H1 (cell line): ENCODE measurements at regions not wholly inside any gene's neighbourhood (a gene's known extent, or its start where the extent isn't known, plus 50 kb on each side); places are given as distances from the start of the nearest gene placed in this dataset.

ENCODE experiments used
- CTCF ChIA-PET: fragments of 300-600 bp; sonication (Branson Sonifier 250); formaldehyde crosslinking; loops from one replicate; lab custom pipeline; 2021; ENCODE audit not compliant: partially characterized antibody; lab: Charles Lee
- POLR2A ChIA-PET: fragments of 300-600 bp; sonication (Branson Sonifier 250); formaldehyde crosslinking; loops from one replicate; lab custom pipeline; 2021; ENCODE audit warnings: inconsistent platforms; ENCODE audit not compliant: partially characterized antibody; lab: Charles Lee
- DNase-seq, 2 experiments: peaks; one replicate each; pipeline versions ENCODE4 v3.0.0 to v3.0.0-alpha.2; 2010 to 2022; ENCODE audit warnings: low spot score in 2 of 2, low read depth in 1 of 2, mixed read lengths in 1 of 2
- FAIRE-seq: peaks from 2 replicates; lab custom pipeline; 2011; peaks lifted over from hg19 to GRCh38; lab: Jason Lieb, UNC
- H2AFZ ChIP-seq: 2 replicates; pipeline ENCODE4 v1.8.1; 2012; ENCODE audit warnings: low read length, inconsistent platforms
- H2AK5ac ChIP-seq: 2 replicates; pipeline ENCODE4 v1.6.1; 2013; ENCODE audit warnings: low read depth, low read length
- H2BK120ac ChIP-seq: replicated peaks from 2 replicates; pipeline ENCODE3; 2013; ENCODE audit warnings: low read depth, low read length, inconsistent platforms
- H2BK12ac ChIP-seq: 2 replicates; pipeline ENCODE4 v1.6.1; 2013; ENCODE audit warnings: low read depth, low read length
- H2BK15ac ChIP-seq: 2 replicates; pipeline ENCODE4 v1.6.1; 2013; ENCODE audit warnings: low read length
- H2BK20ac ChIP-seq: 2 replicates; pipeline ENCODE4 v1.6.1; 2013; ENCODE audit warnings: low read length
- H2BK5ac ChIP-seq: 2 replicates; pipeline ENCODE4 v1.6.1; 2013; ENCODE audit warnings: low read depth, low read length
- H3K14ac ChIP-seq: 2 replicates; pipeline ENCODE4 v1.6.1; 2013; ENCODE audit warnings: inconsistent platforms; ENCODE audit not compliant: insufficient read length
- H3K18ac ChIP-seq: 2 replicates; pipeline ENCODE4 v1.6.1; 2013; ENCODE audit warnings: low read length; ENCODE audit errors: extremely low read depth
- H3K23ac ChIP-seq: 2 replicates; pipeline ENCODE4 v1.6.1; 2013; ENCODE audit warnings: inconsistent platforms; ENCODE audit not compliant: insufficient read length
- H3K23me2 ChIP-seq: 2 replicates; pipeline ENCODE4 v1.6.1; 2013; ENCODE audit warnings: low read depth, low read length
- H3K27ac ChIP-seq: 2 replicates; pipeline ENCODE4 v1.6.1; 2011; ENCODE audit warnings: low read depth, low read length, inconsistent platforms
- H3K27me3 ChIP-seq, 4 experiments: replicated peaks in 1 of 4; 1 replicate in 1 of 4; 2 replicates in 3 of 4; pipeline versions ENCODE4 v1.6.1 to v1.8.1; 2011 to 2013; ENCODE audit warnings: low read length in 3 of 4, mild to moderate bottlenecking in 3 of 4, inconsistent platforms in 2 of 4, mixed read lengths in 2 of 4, moderate library complexity in 1 of 4; ENCODE audit not compliant: control insufficient read depth in 3 of 4, insufficient read depth in 3 of 4; ENCODE audit errors: extremely low read depth in 1 of 4
- H3K36me3 ChIP-seq, 4 experiments: 2 replicates each; pipeline versions ENCODE4 v1.6.1 to v1.8.1; 2011 to 2013; ENCODE audit warnings: mild to moderate bottlenecking in 4 of 4, low read length in 3 of 4, moderate library complexity in 2 of 4, control low read depth in 1 of 4, inconsistent platforms in 1 of 4; ENCODE audit not compliant: insufficient read depth in 4 of 4, control insufficient read depth in 2 of 4
- H3K4ac ChIP-seq: replicated peaks from 2 replicates; pipeline ENCODE3; 2013; ENCODE audit warnings: low read length, low read depth, mixed read lengths, inconsistent platforms; ENCODE audit not compliant: insufficient read length
- H3K4me1 ChIP-seq, 4 experiments: replicated peaks in 1 of 4; 1 replicate in 1 of 4; 2 replicates in 3 of 4; pipeline versions ENCODE4 v1.6.1 to v1.8.1; 2011 to 2013; ENCODE audit warnings: low read length in 3 of 4, inconsistent platforms in 2 of 4, mixed read lengths in 1 of 4; ENCODE audit not compliant: insufficient read depth in 4 of 4, control insufficient read depth in 3 of 4
- H3K4me2 ChIP-seq, 2 experiments: 2 replicates each; pipeline versions ENCODE4 v1.6.1 to v1.8.1; 2011 to 2013; ENCODE audit warnings: low read depth in 2 of 2, low read length in 2 of 2, control low read depth in 1 of 2, inconsistent platforms in 1 of 2, mild to moderate bottlenecking in 1 of 2; ENCODE audit not compliant: insufficient read depth in 1 of 2
- H3K4me3 ChIP-seq, 4 experiments: fragments of 200-600, 300-600 bp in 1 of 4; sonication (generic), shearing (Covaris generic), sonication (Bioruptor Twin) in 1 of 4; 2 replicates each; pipeline versions ENCODE4 v1.5.1 to v1.8.1; 2011 to 2016; ENCODE audit warnings: low read length in 4 of 4, low read depth in 3 of 4, control low read depth in 2 of 4, inconsistent platforms in 2 of 4, mild to moderate bottlenecking in 2 of 4, mixed read lengths in 1 of 4, moderate library complexity in 1 of 4; ENCODE audit not compliant: insufficient read depth in 2 of 4; ENCODE audit errors: extremely low read depth in 1 of 4
- H3K56ac ChIP-seq: replicated peaks from 2 replicates; pipeline ENCODE3; 2013; ENCODE audit warnings: low read depth, mild to moderate bottlenecking, mixed read lengths, low read length, inconsistent platforms; ENCODE audit not compliant: insufficient read length
- H3K79me1 ChIP-seq: 2 replicates; pipeline ENCODE4 v1.6.1; 2013; ENCODE audit warnings: low read depth, low read length, control low read depth
- H3K79me2 ChIP-seq, 2 experiments: 2 replicates each; pipeline versions ENCODE4 v1.6.1 to v1.8.1; 2012 to 2013; ENCODE audit warnings: low read length in 2 of 2, mild to moderate bottlenecking in 2 of 2, inconsistent platforms in 1 of 2; ENCODE audit not compliant: insufficient read depth in 2 of 2, control insufficient read depth in 1 of 2
- H3K9ac ChIP-seq, 4 experiments: replicated peaks in 1 of 4; 1 replicate in 1 of 4; 2 replicates in 3 of 4; pipeline versions ENCODE4 v1.6.1 to v1.8.1; 2011 to 2013; ENCODE audit warnings: low read depth in 3 of 4, low read length in 3 of 4, control low read depth in 2 of 4, mild to moderate bottlenecking in 2 of 4, moderate library complexity in 2 of 4, inconsistent platforms in 1 of 4; ENCODE audit errors: extremely low read depth in 1 of 4
- H3K9me3 ChIP-seq, 2 experiments: 2 replicates each; pipeline versions ENCODE4 v1.6.1 to v1.8.1; 2012 to 2013; ENCODE audit warnings: mild to moderate bottlenecking in 2 of 2, moderate library complexity in 2 of 2, control low read depth in 1 of 2, inconsistent platforms in 1 of 2, low read depth in 1 of 2, low read length in 1 of 2, mixed read lengths in 1 of 2; ENCODE audit not compliant: insufficient read depth in 2 of 2
- H4K20me1 ChIP-seq, 2 experiments: replicated peaks in 1 of 2; 2 replicates each; pipeline versions ENCODE3 to v1.8.1; 2011 to 2013; ENCODE audit warnings: inconsistent platforms in 2 of 2, low read length in 2 of 2, mild to moderate bottlenecking in 1 of 2; ENCODE audit not compliant: insufficient read depth in 2 of 2, control insufficient read depth in 1 of 2
- H4K5ac ChIP-seq: 2 replicates; pipeline ENCODE4 v1.6.1; 2013; ENCODE audit warnings: low read length, low read depth, mixed read lengths, inconsistent platforms; ENCODE audit not compliant: insufficient read length
- H4K8ac ChIP-seq: 2 replicates; pipeline ENCODE4 v1.8.0; 2013; ENCODE audit warnings: mild to moderate bottlenecking, moderate library complexity, low read length, inconsistent platforms; ENCODE audit not compliant: insufficient read depth; ENCODE audit errors: extremely low read depth
- H4K91ac ChIP-seq: replicated peaks from 2 replicates; pipeline ENCODE3; 2013; ENCODE audit warnings: low read length, mixed read lengths, inconsistent platforms; ENCODE audit not compliant: insufficient read length
- ASH2L ChIP-seq: fragments of 200-600, 300-600 bp; sonication (generic); IDR thresholded peaks from one replicate; pipeline ENCODE4 v1.7.1; 2017; ENCODE audit warnings: low read length
- BCL11A ChIP-seq, 2 experiments: IDR thresholded peaks; one replicate each; pipeline ENCODE4 v1.6.1; 2011; ENCODE audit warnings: low read depth in 2 of 2, low read length in 2 of 2, mild to moderate bottlenecking in 2 of 2
- CTCF ChIP-seq, 3 experiments: IDR thresholded peaks; 1 replicate in 2 of 3; 2 replicates in 1 of 3; pipeline versions ENCODE4 v1.5.1 to v1.6.1; 2011; ENCODE audit warnings: low read length in 3 of 3, mild to moderate bottlenecking in 3 of 3, inconsistent platforms in 2 of 3, low read depth in 1 of 3, moderate library complexity in 1 of 3; ENCODE audit not compliant: insufficient read depth in 1 of 3; ENCODE audit errors: control extremely low read depth in 1 of 3
- KDM4A ChIP-seq: IDR thresholded peaks from one replicate; pipeline ENCODE4 v1.7.1; 2012; ENCODE audit warnings: low read depth, mild to moderate bottlenecking, moderate library complexity, low read length, inconsistent platforms; ENCODE audit not compliant: severe bottlenecking
- POLR2AphosphoS5 ChIP-seq: IDR thresholded peaks from 2 replicates; pipeline ENCODE4 v1.6.1; 2011; ENCODE audit warnings: low read depth, low read length
- RFX5 ChIP-seq: IDR thresholded peaks from 2 replicates; pipeline ENCODE4 v1.6.1; 2011; ENCODE audit warnings: low read depth, low read length, improper control_type of control experiment, borderline replicate concordance
- SAP30 ChIP-seq: fragments of 300-600 bp; sonication (generic); IDR thresholded peaks from 2 replicates; pipeline ENCODE4 v1.7.1; 2012; ENCODE audit warnings: low read length, moderate library complexity, mild to moderate bottlenecking, inconsistent platforms; ENCODE audit not compliant: insufficient read depth, insufficient replicate concordance
- SIN3A ChIP-seq, 2 experiments: IDR thresholded peaks in 1 of 2; conservative IDR thresholded peaks in 1 of 2; 2 replicates each; pipeline ENCODE4 v1.6.1; 2011 to 2012; ENCODE audit warnings: low read length in 2 of 2, improper control_type of control experiment in 1 of 2, low read depth in 1 of 2, mild to moderate bottlenecking in 1 of 2
- SIX5 ChIP-seq: IDR thresholded peaks from 2 replicates; pipeline ENCODE4 v1.6.1; 2011; ENCODE audit warnings: mild to moderate bottlenecking, low read depth, low read length
- USF2 ChIP-seq: IDR thresholded peaks from 2 replicates; pipeline ENCODE4 v1.6.1; 2011; ENCODE audit warnings: low read length, improper control_type of control experiment

DNA sequence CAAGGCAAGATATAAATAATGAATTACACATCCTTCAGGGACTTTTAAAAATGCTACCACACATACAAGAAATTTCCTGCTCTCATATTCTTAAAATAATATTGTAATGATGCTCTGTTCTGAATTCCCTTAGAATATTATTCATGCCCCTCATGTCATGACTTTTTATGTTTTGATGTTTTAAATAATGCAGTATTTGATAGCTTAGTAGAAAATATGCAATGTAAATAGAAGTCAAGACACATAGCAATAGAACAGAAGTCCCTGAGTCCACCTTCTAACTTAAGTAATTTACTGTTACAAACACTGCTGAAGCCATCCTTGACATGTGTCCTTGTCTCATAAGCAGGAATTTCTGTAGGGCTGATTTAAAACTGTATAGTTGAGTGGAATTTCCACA is 1071.2 kb upstream of the LCORL start:
- no peak overlapping the region for H3K23ac ChIP-seq
- no peak overlapping the region for H2BK5ac ChIP-seq
- no peak overlapping the region for H4K8ac ChIP-seq
- ChIA-PET CTCF (no interaction called here), POLR2A (no interaction called here)
- H3K79me2 ChIP-seq, result no peaks in the 10 kb centered on the region
- H3K14ac ChIP-seq, result no peak overlapping the region
- H3K4me2 ChIP-seq, result no peak overlapping the region
- no peak overlapping the region for H4K5ac ChIP-seq
- H3K56ac ChIP-seq, result no peak overlapping the region
- H2BK12ac ChIP-seq, result no peak overlapping the region
- H2AK5ac ChIP-seq, result no peak overlapping the region
- H3K27ac ChIP-seq, result no peak overlapping the region
- no peak overlapping the region for H3K4me3 ChIP-seq
- H4K20me1 ChIP-seq, result no peaks in the 10 kb centered on the region
- DNase-seq (no peak), FAIRE-seq (no peak)
- H3K4me1 ChIP-seq, result no peaks in the 10 kb centered on the region; a peak in 1 of 7 replicates
- no peak overlapping the region for H3K18ac ChIP-seq
- no peak overlapping the region for H2AFZ ChIP-seq
- H3K9me3 ChIP-seq, result no peaks in the 10 kb centered on the region
- H3K23me2 ChIP-seq, result no peaks in the 10 kb centered on the region; the same call in 1 of the 2 replicates
- H3K79me1 ChIP-seq, result no peaks in the 10 kb centered on the region
- H2BK15ac ChIP-seq, result no peak overlapping the region
- no peaks in the 10 kb centered on the region for H3K27me3 ChIP-seq
- no peak overlapping the region for H3K9ac ChIP-seq
- no peak overlapping the region for H4K91ac ChIP-seq
- TF ChIP-seq KDM4A, result no peak
- TF ChIP-seq BCL11A (IDR thresholded peaks at IDR 0.05; ENCODE audit: low read depth in 2 of 2, low read length in 2 of 2), result no peak
- TF ChIP-seq SAP30, result no peak
- no peak for TF ChIP-seq ASH2L
- TF ChIP-seq CTCF (IDR thresholded peaks at IDR 0.05; ENCODE audit: control extremely low read depth in 1 of 3, insufficient read depth in 1 of 3, low read depth in 1 of 3, low read length in 3 of 3), result no peak
- TF ChIP-seq POLR2AphosphoS5, result no peak
- no peak for TF ChIP-seq USF2
- TF ChIP-seq SIN3A (conservative IDR thresholded peaks at IDR 0.05 in 1 of 2, IDR thresholded peaks at IDR 0.05 in 1 of 2; ENCODE audit: low read depth in 1 of 2, low read length in 2 of 2), result no peak
- TF ChIP-seq SIX5, result no peak
- TF ChIP-seq RFX5, result no peak
- no peaks in the 10 kb centered on the region for H3K36me3 ChIP-seq
- H2BK20ac ChIP-seq, result no peak overlapping the region
- no peak overlapping the region for H2BK120ac ChIP-seq
- H3K4ac ChIP-seq, result no peak overlapping the region
